Upper lobe of left lung (tissue), 4 donors: ENCODE measurements at regions not wholly inside any gene's neighbourhood (a gene's known extent, or its start where the extent isn't known, plus 50 kb on each side); places are given as distances from the start of the nearest gene placed in this dataset.

ENCODE experiments used
- CTCF ChIP-seq, 6 experiments: fragments of 450-650 bp in 4 of 6; fragments of 200-600 bp in 2 of 6; sonication (generic) in 2 of 6; IDR thresholded peaks; one replicate each; pipeline ENCODE4 v1.5.1; 2016 to 2019; ENCODE audit warnings: antibody characterized with exemption in 6 of 6
- EP300 ChIP-seq, 4 donors: sonication (generic); formaldehyde crosslinking; IDR thresholded peaks; one replicate each; pipeline ENCODE4 v1.5.1; 2017; ENCODE audit warnings: antibody characterized with exemption in 4 of 4, control low read depth in 2 of 4
- POLR2AphosphoS5 ChIP-seq, 2 donors: sonication (generic); formaldehyde crosslinking; IDR thresholded peaks; one replicate each; pipeline ENCODE4 v1.5.1; 2017; ENCODE audit warnings: antibody characterized with exemption in 2 of 2

GRCh38 chr6:76914737-76915136, 548.6 kb downstream of the HTR1B start:
- TF ChIP-seq POLR2AphosphoS5 (IDR thresholded peaks at IDR 0.05) (no peak), CTCF (IDR thresholded peaks at IDR 0.05) (no peak), EP300 (IDR thresholded peaks at IDR 0.05) (no peak)
